ENCODE measurements at regions not wholly inside any gene's neighbourhood (a gene's known extent, or its start where the extent isn't known, plus 50 kb on each side); places are given as distances from the start of the nearest gene placed in this dataset.

DNA sequence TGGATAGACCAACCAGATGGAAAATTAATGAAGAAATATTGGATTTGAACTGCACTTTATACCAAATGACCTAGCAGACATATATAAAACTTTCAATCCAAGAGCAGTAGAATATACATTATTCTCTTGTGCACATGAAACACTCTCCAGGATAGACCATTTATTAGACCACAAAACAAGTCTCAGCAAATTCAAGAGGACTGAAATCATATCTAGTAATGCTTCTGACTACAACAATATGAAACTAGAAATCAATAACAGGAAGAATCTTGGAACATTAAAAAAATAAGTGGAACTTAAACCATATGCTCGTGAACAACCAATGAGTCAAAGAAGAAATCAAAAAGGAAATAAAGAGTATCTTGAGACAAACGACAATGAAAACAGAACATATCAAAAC lies 150.0 kb upstream of the CD180 start:
- TF ChIP-seq, protein P1, sequence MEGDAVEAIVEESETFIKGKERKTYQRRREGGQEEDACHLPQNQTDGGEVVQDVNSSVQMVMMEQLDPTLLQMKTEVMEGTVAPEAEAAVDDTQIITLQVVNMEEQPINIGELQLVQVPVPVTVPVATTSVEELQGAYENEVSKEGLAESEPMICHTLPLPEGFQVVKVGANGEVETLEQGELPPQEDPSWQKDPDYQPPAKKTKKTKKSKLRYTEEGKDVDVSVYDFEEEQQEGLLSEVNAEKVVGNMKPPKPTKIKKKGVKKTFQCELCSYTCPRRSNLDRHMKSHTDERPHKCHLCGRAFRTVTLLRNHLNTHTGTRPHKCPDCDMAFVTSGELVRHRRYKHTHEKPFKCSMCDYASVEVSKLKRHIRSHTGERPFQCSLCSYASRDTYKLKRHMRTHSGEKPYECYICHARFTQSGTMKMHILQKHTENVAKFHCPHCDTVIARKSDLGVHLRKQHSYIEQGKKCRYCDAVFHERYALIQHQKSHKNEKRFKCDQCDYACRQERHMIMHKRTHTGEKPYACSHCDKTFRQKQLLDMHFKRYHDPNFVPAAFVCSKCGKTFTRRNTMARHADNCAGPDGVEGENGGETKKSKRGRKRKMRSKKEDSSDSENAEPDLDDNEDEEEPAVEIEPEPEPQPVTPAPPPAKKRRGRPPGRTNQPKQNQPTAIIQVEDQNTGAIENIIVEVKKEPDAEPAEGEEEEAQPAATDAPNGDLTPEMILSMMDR (conservative IDR thresholded peaks at IDR 0.05): no peak
- no peak for TF ChIP-seq EZH2 (IDR thresholded peaks at IDR 0.05; ENCODE audit: low read depth)
